ENCODE measurements at regions not wholly inside any gene's neighbourhood (a gene's known extent, or its start where the extent isn't known, plus 50 kb on each side); places are given as distances from the start of the nearest gene placed in this dataset.

- TF ChIP-seq POLR2A (IDR thresholded peaks at IDR 0.05; ENCODE audit: low read length) (no peak), GATA1 (IDR thresholded peaks at IDR 0.05; ENCODE audit: low read depth, low read length) (no peak)
- no peak for DNase-seq
Measured at GRCh38 chr5:12003680-12004079, 99.4 kb upstream of the CTNND2 start.

GRCh38 chr5:11998397-11998796 lies 94.2 kb upstream of the CTNND2 start:
- TF ChIP-seq GATA1 (IDR thresholded peaks at IDR 0.05; ENCODE audit: low read depth, low read length) (no peak), POLR2A (IDR thresholded peaks at IDR 0.05; ENCODE audit: low read length) (no peak)
- DNase-seq: no peak

- TF ChIP-seq POLR2A (IDR thresholded peaks at IDR 0.05; ENCODE audit: low read length): no peak
- TF ChIP-seq GATA1 (IDR thresholded peaks at IDR 0.05; ENCODE audit: low read depth, low read length): no peak
- DNase-seq: no peak
Measured at GRCh38 chr5:11997942-11998341, 93.7 kb upstream of the CTNND2 start.

GRCh38 chr5:11992518-11992917 lies 88.3 kb upstream of the CTNND2 start:
- TF ChIP-seq GATA1 (IDR thresholded peaks at IDR 0.05; ENCODE audit: low read depth, low read length): no peak
- no peak for TF ChIP-seq POLR2A (IDR thresholded peaks at IDR 0.05; ENCODE audit: low read length)
- no peak for DNase-seq

GRCh38 chr5:11985993-11986392 lies 81.7 kb upstream of the CTNND2 start:
- no peak for DNase-seq
- TF ChIP-seq POLR2A (IDR thresholded peaks at IDR 0.05; ENCODE audit: low read length): no peak
- TF ChIP-seq GATA1 (IDR thresholded peaks at IDR 0.05; ENCODE audit: low read depth, low read length): no peak

- no peak for TF ChIP-seq POLR2A (IDR thresholded peaks at IDR 0.05; ENCODE audit: low read length)
- no peak for TF ChIP-seq GATA1 (IDR thresholded peaks at IDR 0.05; ENCODE audit: low read depth, low read length)
- no peak for DNase-seq
Measured at GRCh38 chr5:11984196-11984595, 80.0 kb upstream of the CTNND2 start.

- DNase-seq: no peak
- TF ChIP-seq GATA1 (IDR thresholded peaks at IDR 0.05; ENCODE audit: low read depth, low read length) (no peak), POLR2A (IDR thresholded peaks at IDR 0.05; ENCODE audit: low read length) (no peak)
Measured at GRCh38 chr5:11981986-11982385, 77.7 kb upstream of the CTNND2 start.

GRCh38 chr5:11977904-11978303 lies 73.7 kb upstream of the CTNND2 start:
- no peak for DNase-seq
- no peak for TF ChIP-seq GATA1 (IDR thresholded peaks at IDR 0.05; ENCODE audit: low read depth, low read length)
- no peak for TF ChIP-seq POLR2A (IDR thresholded peaks at IDR 0.05; ENCODE audit: low read length)

- no peak for TF ChIP-seq POLR2A (IDR thresholded peaks at IDR 0.05; ENCODE audit: low read length)
- TF ChIP-seq GATA1 (IDR thresholded peaks at IDR 0.05; ENCODE audit: low read depth, low read length): no peak
- DNase-seq: no peak
Measured at GRCh38 chr5:11973469-11973868, 69.2 kb upstream of the CTNND2 start.

GRCh38 chr5:11963227-11963626 lies 59.0 kb upstream of the CTNND2 start:
- TF ChIP-seq GATA1 (IDR thresholded peaks at IDR 0.05; ENCODE audit: low read depth, low read length) (no peak), POLR2A (IDR thresholded peaks at IDR 0.05; ENCODE audit: low read length) (no peak)
- DNase-seq: no peak

- TF ChIP-seq GATA1 (IDR thresholded peaks at IDR 0.05; ENCODE audit: low read depth, low read length) (no peak), POLR2A (IDR thresholded peaks at IDR 0.05; ENCODE audit: low read length) (no peak)
Measured at GRCh38 chr5:11962122-11962521, 57.9 kb upstream of the CTNND2 start.

GRCh38 chr5:11958321-11958720 lies 54.1 kb upstream of the CTNND2 start:
- no peak for DNase-seq
- no peak for TF ChIP-seq POLR2A (IDR thresholded peaks at IDR 0.05; ENCODE audit: low read length)
- no peak for TF ChIP-seq GATA1 (IDR thresholded peaks at IDR 0.05; ENCODE audit: low read depth, low read length)

More at GRCh38 chr5:11962122-11962521, 57.9 kb upstream of the CTNND2 start:
- DNase-seq: no peak

GRCh38 chr5:11955331-11955730 lies 51.1 kb upstream of the CTNND2 start:
- TF ChIP-seq GATA1 (IDR thresholded peaks at IDR 0.05; ENCODE audit: low read depth, low read length): no peak
- no peak for DNase-seq
